Limb (tissue), 2 donors: ENCODE measurements at regions not wholly inside any gene's neighbourhood (a gene's known extent, or its start where the extent isn't known, plus 50 kb on each side); places are given as distances from the start of the nearest gene placed in this dataset.
"Not testable (repeated sequence)": the region's sequence is repeated elsewhere in the genome, so short reads cannot be mapped to it uniquely, and the experiment has no call there.

Experiments
- DNase-seq, 2 donors: peaks; one replicate each; pipeline ENCODE4 v3.0.0-alpha.2; 2016; ENCODE audit errors: extremely low spot score in 2 of 2

DNA sequence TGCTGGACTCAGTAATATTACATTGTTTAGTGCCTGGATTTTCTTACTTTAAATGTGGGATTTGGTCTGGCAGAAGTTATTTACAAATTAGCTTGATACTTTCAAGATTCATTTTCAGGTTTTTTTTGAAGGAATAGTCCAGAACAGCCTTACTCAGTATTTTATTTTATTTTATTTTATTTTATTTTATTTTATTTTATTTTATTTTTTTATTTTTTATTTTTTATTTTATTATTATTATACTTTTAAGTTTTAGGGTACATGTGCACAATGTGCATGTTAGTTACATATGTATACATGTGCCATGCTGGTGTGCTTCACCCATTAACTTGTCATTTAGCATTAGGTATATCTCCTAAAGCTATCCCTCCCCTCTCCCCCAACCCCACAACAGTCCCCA is 380.5 kb upstream of the FTMT start:
- DNase-seq, result not testable (repeated sequence)

DNA sequence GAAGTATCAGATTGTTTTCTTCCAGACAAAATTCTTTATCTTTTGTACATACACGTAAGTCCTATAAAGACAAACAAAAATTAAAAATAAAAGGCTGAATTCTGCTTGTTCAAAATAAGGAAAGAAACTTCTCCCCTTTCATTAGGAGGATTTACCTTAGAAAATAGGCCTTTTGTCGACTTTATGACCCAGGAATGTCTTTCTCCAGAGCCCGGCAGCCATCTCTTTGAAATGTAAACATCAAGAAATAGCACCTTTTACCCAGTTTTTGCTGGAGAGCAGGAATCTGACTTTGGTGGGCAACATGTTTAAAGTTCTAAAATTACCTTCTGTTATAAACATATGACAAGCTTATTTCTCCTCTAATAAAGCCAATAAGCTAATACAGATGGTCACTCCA is 373.0 kb upstream of the FTMT start:
- no peak for DNase-seq

DNA sequence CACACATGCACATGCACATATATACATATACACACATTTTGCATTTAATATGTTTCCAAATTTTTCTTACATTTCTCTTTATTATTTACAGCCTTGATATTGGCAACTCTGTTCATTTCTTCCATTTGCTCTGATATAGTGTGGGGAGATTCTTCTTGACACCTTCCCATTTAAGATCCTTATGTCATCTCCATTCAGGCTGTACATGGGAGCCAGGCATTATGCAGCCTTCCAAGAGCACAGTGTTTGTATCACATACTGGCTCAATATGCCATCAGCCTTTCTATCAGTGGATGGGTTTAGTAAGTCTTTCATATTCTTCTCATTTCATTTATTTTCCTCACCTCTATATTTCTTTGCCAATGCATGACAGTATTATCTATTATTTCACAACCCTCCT is 372.3 kb upstream of the FTMT start:
- DNase-seq, result no peak

DNA sequence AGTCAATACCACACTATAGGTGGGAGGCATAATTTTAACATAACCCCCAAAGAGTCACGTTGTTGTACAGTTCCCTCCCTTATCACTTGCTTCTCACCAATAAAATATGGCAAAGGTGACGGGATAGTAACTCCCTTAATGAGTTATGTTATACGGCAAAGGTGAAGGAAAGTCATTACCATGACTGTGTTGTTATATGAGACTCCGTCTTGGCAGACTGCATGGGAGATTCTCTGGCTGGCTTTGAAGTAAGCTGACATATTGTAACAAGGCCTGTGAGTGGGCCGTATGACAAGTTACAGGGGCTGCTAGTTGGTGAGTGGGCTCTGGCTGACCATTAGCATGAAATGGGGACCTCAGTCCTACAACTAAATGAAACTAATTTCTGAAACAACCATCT is 366.4 kb upstream of the FTMT start:
- no peak for DNase-seq

DNA sequence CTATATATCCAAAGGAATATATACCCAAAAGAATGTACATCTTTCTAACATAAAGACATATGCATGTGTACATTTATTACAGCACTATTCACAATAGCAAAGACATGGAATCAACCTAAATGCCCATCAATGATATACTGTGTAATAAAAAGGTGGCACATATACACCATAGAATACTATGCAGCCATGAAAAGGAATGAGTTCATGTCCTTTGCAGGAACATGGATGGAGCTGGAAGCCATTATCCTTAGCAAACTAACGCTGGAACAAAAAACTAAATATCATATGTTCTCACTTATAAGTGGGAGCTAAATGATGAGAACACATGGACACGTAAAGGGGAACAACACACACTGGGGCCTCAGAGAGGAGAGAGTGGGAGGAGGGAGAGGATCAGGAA is 365.7 kb upstream of the FTMT start:
- not testable (repeated sequence) for DNase-seq

DNA sequence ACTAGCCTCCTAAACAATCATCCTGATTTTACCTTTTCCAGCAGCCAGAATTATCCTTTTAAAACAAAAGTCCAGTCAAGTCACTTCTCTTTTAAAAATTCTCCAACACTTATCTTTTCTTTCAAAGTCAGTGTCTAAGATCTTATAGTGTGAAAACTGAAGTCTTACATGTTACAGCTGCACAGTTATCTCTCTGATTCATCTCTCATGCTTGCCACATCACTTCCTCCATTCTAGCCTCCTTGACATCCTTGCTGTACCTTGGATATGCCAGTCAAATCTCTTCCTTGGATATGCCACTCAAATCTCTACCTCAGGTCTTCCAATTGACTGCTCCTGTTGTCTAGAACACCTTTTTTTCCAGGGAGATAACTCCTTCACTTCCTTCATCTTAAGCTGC is 361.7 kb upstream of the FTMT start:
- no peak for DNase-seq

DNA sequence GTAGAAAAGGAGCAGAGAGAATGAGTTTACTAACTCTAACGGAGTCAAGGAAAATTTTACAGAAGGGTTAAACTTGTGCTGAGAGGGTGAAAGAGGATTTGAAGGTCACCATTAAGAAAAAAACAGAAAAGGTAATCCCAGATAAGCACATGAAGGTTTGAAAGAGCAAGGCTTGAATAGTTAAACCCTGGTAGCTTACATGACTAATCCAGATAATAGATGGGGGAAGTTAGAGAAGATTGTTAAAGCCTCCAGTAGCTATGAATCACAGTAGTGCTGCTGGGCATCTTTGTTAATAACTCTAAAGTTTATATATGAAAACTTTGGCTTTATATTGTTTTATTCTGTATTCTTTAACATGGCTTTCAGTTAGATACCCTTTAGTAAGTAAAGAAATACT is 354.5 kb upstream of the FTMT start:
- no peak for DNase-seq

DNA sequence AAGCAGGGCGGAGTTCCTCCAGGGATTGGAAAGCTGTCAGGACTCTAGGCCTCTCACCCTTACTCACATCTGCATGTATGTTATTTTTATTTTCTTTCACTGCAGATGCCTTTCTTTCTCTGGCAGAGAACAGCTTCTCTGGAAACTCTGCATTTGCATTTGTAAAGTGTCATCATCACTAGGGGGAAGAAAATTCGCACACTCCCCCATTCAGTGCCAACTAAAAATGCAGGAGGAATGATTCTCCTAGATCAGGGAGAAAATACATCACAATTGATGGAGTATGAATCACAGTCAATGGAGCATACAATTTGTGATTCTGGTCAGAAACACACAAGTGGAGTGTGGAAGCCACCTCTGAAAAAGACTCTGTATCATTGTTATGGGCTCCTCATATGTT is 351.4 kb upstream of the FTMT start:
- DNase-seq, result no peak

DNA sequence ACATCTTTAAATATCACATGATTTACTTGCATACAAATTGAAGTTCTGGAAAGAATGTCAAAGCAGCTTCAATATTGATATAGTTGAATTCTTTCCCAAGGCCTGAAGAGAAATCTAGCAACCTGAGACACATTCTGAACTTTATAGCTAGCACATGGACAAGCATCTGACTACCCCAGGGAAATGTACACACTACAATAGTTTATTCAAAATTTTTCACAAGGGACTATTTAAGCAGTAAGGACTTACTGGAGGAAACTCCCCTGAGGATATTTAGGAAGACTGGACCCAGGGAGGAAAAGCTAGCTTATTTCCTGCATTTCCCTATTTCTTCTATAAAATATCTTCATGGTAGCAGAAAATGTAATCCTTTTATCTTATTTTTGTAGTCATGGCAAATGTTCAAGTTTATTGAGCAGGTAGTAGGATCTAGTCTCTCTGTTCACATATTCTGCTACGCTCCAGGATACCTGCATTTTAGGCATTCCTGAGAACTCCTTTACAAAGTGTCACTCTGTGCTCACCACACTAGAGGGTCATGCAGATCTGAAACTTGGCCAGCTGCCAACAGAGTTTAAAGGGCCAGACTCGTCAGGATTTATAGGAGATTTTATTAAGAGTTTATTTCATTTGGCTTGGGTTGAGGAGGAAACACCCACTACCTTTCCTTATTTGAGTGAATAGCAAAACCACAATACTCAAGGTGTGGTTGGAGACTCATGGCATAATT is 348.4 kb upstream of the FTMT start:
- DNase-seq, result peak; percentile 12 to 58

DNA sequence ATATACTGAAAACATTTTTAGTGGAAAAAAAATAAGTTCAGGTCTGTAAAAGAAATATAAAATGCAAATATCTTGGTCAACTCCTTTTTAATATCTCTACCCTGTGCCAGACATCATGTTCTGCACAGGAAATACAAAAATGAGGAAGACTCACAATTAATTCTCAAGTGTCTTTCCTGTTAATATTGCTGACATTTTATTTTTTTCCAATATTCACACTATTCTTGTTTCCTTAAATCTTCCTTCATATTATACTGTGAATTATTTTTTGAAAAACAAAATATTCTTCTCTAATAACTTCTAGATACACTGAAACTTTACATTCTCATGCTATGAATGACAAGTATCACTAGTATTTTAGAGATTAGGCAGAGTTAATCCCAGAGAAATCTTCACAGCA is 334.7 kb upstream of the FTMT start:
- no peak for DNase-seq

DNA sequence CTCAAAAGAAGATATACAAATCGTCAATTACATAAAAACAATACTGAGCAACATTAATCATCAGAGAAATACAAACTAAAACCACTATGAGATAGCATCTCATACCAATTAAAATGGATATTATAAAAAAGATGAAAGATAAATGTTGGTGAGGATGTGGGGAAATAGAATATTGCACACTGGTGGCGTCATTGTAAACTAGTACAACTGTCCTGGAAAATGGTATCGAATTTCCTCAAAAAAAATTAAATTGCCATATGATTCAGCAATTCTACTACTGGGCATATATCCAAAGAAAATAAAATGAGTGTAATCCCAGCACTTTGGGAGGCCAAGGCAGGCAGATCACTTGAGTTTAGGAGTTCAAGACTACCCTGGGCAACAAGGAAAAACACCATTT is 326.0 kb upstream of the FTMT start:
- DNase-seq, result no peak

DNA sequence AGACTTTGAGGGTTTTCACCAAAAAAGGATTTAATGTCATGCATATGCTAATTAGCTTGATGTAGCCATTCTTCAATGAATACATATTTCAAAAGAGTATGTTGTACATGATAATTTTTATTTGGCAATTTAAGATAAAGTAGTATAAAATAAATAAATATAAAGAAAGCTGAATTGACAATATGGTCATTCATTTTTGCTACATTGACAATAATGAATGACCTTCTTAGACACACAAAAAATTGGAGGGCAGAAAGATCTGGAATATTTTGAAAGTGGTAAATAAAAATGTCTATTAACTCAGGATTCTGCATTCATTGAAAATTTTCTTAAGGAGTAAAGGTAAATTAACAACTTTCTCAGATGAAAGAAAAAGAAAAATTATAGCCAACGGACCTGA is 324.8 kb upstream of the FTMT start:
- DNase-seq, result no peak

DNA sequence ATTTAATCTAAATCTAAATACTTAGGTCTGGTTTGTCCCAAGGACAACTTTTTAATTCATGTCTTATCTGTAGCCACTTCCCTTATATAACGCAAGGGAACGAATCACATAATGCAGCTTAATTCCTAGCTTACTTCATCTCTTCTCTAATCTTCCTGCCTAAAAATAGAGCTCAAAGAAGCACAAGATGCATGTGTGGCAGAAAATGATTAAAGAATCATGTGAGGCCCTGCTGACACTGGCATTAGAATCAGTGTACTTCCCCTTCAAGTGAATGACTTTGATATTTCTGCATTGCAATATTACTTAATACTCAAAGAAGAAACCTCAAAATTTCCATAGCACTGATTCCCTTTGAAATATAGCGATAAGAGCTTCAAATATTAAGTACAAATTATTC is 317.9 kb upstream of the FTMT start:
- DNase-seq, result no peak

DNA sequence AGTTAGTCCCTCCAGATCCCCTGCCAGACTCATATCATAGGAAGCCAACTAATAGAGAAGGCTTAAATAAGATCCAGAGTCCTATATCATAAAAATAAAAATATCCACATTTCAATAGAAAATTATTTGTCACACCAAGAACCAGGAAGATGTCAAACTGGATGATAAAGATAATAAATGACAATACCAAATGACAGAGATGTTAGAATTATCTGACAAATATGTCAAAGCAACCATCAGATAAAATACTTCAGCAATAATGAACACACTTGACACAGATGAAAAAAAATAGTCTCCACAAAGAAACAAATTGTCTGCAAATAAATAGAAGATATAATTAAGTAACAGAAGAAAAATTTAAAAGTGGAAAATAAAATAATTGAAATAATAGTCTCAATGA is 300.7 kb upstream of the FTMT start:
- DNase-seq, result no peak

DNA sequence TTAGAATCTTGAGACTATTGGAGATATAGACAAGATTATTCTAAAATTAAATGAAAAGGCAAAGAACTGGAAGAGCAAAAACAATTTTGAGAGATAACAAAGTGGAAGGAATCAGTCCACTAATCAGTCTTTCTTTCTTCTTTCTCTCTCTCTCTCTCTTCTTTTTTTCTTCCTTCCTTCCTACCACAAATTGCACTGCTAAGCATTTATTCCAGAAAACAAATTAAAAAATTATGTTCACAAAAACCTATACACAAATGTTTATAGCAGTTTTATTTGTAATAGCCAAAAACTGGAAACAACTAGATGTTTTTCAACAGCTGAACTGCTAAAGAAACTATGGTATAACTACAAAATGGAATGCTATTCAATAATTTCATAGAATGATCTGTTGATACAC is 291.9 kb upstream of the FTMT start:
- no peak for DNase-seq

DNA sequence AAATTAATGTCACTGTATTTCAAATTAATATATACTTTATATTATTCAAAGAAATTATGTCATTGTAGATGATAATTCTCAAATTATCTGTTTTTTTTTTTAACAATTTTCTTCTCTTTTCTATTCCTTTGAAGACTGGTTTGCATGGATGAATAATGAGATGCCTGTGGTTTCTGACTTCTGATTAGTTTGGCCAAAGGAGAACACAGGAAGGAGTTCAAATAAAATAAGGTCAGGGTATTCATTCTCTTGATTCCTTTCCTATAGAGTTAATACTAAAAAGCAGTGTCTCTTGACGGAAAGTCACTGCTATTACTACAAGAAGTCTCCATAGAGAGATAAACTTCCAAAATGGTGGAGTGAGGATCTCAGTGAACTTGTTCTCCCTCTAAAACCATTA is 279.6 kb upstream of the FTMT start:
- DNase-seq, result no peak

DNA sequence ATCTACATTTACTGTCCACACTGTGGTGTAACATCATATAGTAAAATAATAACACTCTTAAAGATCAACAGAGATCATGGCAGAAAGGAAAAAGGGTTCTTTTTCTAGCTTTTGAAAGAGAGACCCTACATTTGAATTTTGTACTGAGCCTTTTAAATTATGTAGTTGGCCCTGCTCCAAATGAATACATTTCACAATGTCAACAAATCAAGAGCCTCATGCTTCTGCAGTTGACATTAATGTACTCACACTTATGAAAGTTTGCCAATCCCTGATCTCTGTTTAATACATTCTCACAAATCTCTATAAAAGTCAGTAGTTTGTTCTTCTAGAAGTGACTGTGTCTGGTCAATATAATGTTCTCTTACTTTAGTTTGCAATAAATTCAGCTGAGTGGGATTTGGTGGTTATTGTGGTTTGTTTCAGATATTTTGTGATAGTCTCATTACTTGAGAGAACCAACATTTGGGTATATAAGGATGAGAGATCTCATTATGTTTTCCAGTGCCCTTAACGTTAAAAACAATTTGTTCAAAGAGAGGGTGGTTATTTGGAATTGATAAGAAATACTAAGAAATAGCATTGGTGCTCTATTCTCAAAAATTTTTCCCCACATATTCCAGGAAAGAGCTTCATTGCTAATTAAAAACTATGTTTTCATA is 277.8 kb upstream of the FTMT start:
- DNase-seq, result no peak

DNA sequence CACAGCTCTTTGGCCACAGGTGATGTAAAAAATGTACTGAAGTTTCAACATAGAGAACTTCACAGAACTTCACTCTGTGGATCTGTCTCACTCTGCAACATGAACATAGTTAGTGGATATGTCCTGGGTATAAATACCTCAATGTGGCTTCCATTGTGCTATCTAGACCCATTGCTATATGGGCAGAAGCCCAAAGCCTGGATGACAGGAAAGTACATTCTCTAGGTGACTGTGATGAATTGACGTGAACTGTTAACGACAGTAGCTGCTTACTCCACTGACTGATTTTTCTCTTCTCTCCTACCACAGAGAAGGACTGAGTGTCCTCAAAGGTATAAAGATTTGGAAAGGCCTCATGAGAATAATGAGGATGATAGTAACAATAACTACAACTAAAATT is 270.1 kb upstream of the FTMT start:
- DNase-seq, result no peak

DNA sequence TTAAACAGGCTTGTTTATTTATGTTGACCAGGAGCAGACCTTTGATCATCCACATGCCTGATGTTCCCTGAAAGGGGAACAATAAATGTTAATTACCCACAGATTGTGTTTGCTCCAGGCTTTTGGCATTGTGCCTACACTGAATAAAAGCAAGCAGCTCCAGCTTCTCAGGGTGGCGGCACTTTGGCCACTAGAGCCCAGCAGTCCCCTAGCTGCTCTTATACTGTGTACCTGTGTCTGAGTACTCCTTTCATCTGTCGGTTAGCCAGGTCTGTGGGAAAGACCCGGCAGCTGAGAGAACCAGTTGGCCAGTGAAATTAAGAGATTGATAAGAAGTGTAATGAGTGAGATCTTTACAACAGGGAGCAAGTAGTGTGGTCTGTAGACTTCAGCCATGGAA is 254.8 kb upstream of the FTMT start:
- DNase-seq, result no peak

DNA sequence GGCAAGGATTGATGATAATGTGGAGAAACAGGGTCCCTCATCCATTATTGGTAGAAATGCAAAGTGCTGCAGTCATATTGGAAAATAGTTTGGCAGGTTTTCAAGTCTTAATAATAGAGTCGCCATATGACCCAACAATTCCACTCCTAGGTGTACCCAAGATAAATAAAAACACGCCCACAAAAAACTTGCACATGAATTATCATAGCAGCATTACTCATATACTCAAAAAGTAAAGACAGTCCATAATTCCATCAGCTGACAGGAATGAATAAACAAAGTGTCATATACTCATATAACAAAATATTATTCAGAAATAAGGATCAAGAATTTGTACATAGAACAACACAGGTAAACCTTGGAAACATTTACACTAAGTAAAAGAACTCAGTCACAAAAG is 242.9 kb upstream of the FTMT start:
- no peak for DNase-seq

DNA sequence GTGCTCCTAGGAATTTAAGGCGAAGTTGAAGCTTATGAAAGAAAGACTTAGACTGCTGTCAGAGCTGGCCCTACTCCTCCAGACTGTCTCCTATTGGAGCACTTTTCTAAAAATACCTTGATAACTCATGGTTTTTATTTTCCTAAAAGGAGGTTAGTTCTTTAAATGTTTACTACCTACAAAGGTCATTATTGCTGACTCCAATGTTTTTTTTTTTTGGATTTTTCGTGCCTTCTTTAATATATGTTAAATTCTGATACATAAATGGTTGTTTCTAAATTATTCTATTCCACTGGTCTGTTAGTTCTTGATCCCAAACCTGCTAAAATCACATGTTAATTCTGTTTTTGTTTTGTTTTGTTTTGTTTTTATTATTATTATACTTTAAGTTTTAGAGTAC is 227.6 kb upstream of the FTMT start:
- no peak for DNase-seq

DNA sequence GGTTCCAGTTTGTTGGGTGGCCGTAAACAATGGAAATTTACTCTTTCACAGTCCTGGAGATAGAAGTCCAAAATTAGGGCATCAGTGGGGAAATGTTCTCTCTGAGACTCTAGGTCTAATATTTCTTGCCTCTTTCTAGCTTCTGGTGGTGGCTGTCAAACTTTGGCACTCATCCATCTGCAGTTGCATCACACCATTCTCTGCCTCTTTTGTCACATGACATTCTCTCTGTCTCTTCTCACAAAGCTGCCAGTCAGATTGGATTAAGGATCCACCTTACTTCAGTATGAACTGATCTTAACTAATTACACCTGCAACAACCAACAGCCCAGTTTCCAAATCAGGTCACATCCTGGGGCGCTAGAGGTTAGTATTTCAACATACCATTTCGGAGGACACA is 222.9 kb upstream of the FTMT start:
- DNase-seq, result no peak

DNA sequence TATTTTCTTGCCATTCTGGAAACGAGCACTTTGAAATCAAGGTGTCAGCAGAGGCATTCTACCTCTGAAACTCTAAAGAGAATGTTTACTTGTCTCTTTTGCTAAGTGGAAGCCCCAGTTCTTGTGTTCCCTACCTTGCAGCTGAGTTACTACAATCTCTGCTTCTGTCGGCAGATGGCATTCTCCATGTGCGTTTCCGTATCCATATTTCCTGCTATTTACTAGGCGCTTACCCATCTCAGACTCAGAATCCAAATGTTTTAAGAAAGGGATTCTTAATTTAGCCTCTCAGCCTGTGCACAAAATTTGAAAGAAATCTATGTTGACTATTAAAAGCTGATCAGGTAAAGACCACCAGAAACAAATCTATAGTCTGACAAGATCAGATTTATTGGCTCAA is 221.3 kb upstream of the FTMT start:
- peak in 1 of 2 donors; percentile 15 for DNase-seq

DNA sequence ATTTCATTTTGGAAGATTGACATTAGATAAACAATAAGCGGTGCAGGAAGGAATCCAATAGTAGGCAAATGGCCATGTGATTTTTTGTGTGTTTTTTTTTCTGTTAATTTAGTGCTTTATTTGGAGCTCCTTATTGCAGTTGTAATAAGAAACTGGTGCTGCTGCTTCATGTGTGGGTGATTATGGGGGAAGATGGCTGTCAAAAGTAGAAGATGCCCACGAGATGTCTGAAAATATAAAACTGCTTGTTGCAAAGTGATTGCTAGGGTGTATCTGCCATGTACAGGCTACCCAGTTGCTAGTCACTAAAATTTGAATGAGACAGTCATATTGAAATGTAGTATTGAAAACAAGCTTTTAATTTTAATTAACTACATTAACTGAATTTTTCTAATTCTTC is 216.7 kb upstream of the FTMT start:
- DNase-seq, result no peak
